Astrocyte (in vitro differentiated cells and primary cell): ENCODE measurements at regions not wholly inside any gene's neighbourhood (a gene's known extent, or its start where the extent isn't known, plus 50 kb on each side); places are given as distances from the start of the nearest gene placed in this dataset.

Experiments
- EZH2 ChIP-seq: IDR thresholded peaks from 2 replicates; pipeline ENCODE4 v1.6.1; 2012; ENCODE audit warnings: mild to moderate bottlenecking, low read length, inconsistent platforms; ENCODE audit not compliant: insufficient read depth
- TF ChIP-seq, protein P1 (sequence below): IDR thresholded peaks from 2 replicates; pipeline ENCODE4 v1.5.1; 2011; ENCODE audit warnings: low read depth, mild to moderate bottlenecking, inconsistent platforms, low read length, moderate library complexity; ENCODE audit not compliant: insufficient read depth

DNA sequence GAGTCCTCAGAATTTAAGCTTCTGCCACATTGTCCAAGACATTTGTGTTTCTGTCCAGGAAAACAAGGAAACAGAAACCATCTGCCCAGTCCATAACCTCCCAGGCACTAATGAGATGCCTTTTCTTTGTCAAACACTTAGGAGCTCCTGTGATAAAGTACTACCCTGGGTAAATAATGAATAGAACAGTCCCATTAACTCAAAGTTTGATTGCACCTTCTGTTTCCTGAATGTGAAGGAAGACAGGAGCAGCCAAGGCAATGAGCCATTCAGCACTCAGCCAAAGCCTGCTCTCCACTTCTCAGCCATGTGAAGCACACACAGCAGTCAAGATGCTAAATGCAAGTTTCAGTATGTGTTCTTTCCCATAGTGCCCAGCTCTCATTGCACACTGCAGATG, 199.8 kb downstream of the SEC16B start:
- TF ChIP-seq, protein P1, sequence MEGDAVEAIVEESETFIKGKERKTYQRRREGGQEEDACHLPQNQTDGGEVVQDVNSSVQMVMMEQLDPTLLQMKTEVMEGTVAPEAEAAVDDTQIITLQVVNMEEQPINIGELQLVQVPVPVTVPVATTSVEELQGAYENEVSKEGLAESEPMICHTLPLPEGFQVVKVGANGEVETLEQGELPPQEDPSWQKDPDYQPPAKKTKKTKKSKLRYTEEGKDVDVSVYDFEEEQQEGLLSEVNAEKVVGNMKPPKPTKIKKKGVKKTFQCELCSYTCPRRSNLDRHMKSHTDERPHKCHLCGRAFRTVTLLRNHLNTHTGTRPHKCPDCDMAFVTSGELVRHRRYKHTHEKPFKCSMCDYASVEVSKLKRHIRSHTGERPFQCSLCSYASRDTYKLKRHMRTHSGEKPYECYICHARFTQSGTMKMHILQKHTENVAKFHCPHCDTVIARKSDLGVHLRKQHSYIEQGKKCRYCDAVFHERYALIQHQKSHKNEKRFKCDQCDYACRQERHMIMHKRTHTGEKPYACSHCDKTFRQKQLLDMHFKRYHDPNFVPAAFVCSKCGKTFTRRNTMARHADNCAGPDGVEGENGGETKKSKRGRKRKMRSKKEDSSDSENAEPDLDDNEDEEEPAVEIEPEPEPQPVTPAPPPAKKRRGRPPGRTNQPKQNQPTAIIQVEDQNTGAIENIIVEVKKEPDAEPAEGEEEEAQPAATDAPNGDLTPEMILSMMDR: no peak
- no peak for TF ChIP-seq EZH2
